Panc1 (cell line): ENCODE measurements at regions not wholly inside any gene's neighbourhood (a gene's known extent, or its start where the extent isn't known, plus 50 kb on each side); places are given as distances from the start of the nearest gene placed in this dataset.

Source experiments
- CTCF ChIP-seq: fragments of 450-650 bp; IDR thresholded peaks from 2 replicates; pipeline ENCODE4 v1.5.1; 2017; ENCODE audit warnings: mild to moderate bottlenecking
- POLR2AphosphoS5 ChIP-seq: IDR thresholded peaks from 2 replicates; pipeline ENCODE4 v1.6.1; 2012; ENCODE audit warnings: mild to moderate bottlenecking, low read depth, low read length, moderate library complexity
- REST ChIP-seq, 2 experiments: IDR thresholded peaks; 2 replicates each; pipeline ENCODE4 v1.6.1; 2011 to 2012; ENCODE audit warnings: low read depth in 2 of 2, control low read depth in 1 of 2, low read length in 1 of 2, mild to moderate bottlenecking in 1 of 2, moderate library complexity in 1 of 2; ENCODE audit not compliant: insufficient read depth in 1 of 2
- SIN3A ChIP-seq: IDR thresholded peaks from 2 replicates; pipeline ENCODE4 v1.6.1; 2012; ENCODE audit warnings: low read depth, mild to moderate bottlenecking, low read length, moderate library complexity, borderline replicate concordance; ENCODE audit not compliant: insufficient read depth
- TCF7L2 ChIP-seq: IDR thresholded peaks from 2 replicates; pipeline ENCODE4 v1.6.1; 2011; ENCODE audit warnings: mild to moderate bottlenecking, low read depth, low read length, inconsistent platforms

- TF ChIP-seq CTCF, result no peak
- no peak for TF ChIP-seq REST (IDR thresholded peaks at IDR 0.05; ENCODE audit: insufficient read depth in 1 of 2, low read depth in 2 of 2, low read length in 1 of 2)
- no peak for TF ChIP-seq SIN3A
- no peak for TF ChIP-seq POLR2AphosphoS5
- no peak for TF ChIP-seq TCF7L2
Observed at GRCh38 chr11:109285465-109285864, 136.5 kb upstream of the C11orf87 start.
